ENCODE measurements at regions not wholly inside any gene's neighbourhood (a gene's known extent, or its start where the extent isn't known, plus 50 kb on each side); places are given as distances from the start of the nearest gene placed in this dataset.

GRCh38 chr7:35386816-35387706, 133.2 kb upstream of the TBX20 start:
- DNase-seq (ENCODE audit: low spot score), result no peak

- DNase-seq (ENCODE audit: low spot score), result no peak
Measured at GRCh38 chr7:35386082-35386815, 132.3 kb upstream of the TBX20 start.

- no peak for DNase-seq (ENCODE audit: low spot score)
Measured at GRCh38 chr7:35384761-35385700, 131.1 kb upstream of the TBX20 start.

- no peak for DNase-seq (ENCODE audit: low spot score)
Measured at GRCh38 chr7:35380739-35381224, 126.9 kb upstream of the TBX20 start.

- DNase-seq (ENCODE audit: low spot score), result no peak
Measured at GRCh38 chr7:35379481-35379880, 125.6 kb upstream of the TBX20 start.

GRCh38 chr7:35375516-35375915, 121.6 kb upstream of the TBX20 start:
- no peak for DNase-seq (ENCODE audit: low spot score)

- DNase-seq (ENCODE audit: low spot score), result no peak
Measured at GRCh38 chr7:35374858-35375257, 121.0 kb upstream of the TBX20 start.

GRCh38 chr7:35371221-35371620, 117.3 kb upstream of the TBX20 start:
- DNase-seq (ENCODE audit: low spot score), result no peak

GRCh38 chr7:35370687-35371086, 116.8 kb upstream of the TBX20 start:
- no peak for DNase-seq (ENCODE audit: low spot score)

- DNase-seq (ENCODE audit: low spot score), result no peak
Measured at GRCh38 chr7:35366167-35367155, 112.6 kb upstream of the TBX20 start.

GRCh38 chr7:35365523-35365922, 111.6 kb upstream of the TBX20 start:
- no peak for DNase-seq (ENCODE audit: low spot score)

- DNase-seq (ENCODE audit: low spot score), result no peak
Measured at GRCh38 chr7:35362341-35362740, 108.4 kb upstream of the TBX20 start.

- no peak for DNase-seq (ENCODE audit: low spot score)
Measured at GRCh38 chr7:35359423-35359822, 105.5 kb upstream of the TBX20 start.

- no peak for DNase-seq (ENCODE audit: low spot score)
Measured at GRCh38 chr7:35356495-35356894, 102.6 kb upstream of the TBX20 start.

- DNase-seq (ENCODE audit: low spot score), result no peak
Measured at GRCh38 chr7:35355911-35356310, 102.0 kb upstream of the TBX20 start.

- no peak for DNase-seq (ENCODE audit: low spot score)
Measured at GRCh38 chr7:35355199-35355598, 101.3 kb upstream of the TBX20 start.

- no peak for DNase-seq (ENCODE audit: low spot score)
Measured at GRCh38 chr7:35353481-35353880, 99.6 kb upstream of the TBX20 start.

- DNase-seq (ENCODE audit: low spot score), result no peak
Measured at GRCh38 chr7:35351466-35351865, 97.6 kb upstream of the TBX20 start.

GRCh38 chr7:35348611-35349400, 94.9 kb upstream of the TBX20 start:
- DNase-seq (ENCODE audit: low spot score), result no peak

GRCh38 chr7:35342786-35343185, 88.9 kb upstream of the TBX20 start:
- DNase-seq (ENCODE audit: low spot score), result no peak

Data from cerebellar cortex (tissue), 1 donor.